ENCODE measurements at regions not wholly inside any gene's neighbourhood (a gene's known extent, or its start where the extent isn't known, plus 50 kb on each side); places are given as distances from the start of the nearest gene placed in this dataset.

DNA sequence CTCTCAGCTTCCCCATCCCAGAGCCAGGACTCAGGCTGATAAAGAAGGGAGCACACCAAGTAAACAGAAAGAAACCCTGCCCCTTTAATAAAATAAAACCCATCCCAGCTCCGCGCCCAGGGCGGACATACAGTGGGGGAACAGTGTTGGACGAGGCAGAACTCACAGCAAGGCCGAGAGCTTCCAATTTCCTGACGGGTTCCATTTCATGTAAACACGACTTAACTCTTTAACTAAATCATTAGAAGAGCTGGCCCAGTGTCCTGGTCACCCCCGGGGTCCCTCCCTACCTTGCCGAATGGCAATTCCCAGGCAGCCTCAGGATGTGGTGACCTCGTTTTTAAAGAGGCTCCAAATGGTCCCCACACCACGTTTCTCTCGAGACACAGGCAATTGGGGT, 340.7 kb downstream of the FOXL1 start:
- TF ChIP-seq EZH2phosphoT487 (IDR thresholded peaks at IDR 0.05; ENCODE audit: insufficient read depth, low read depth) (no peak), EZH2 (IDR thresholded peaks at IDR 0.05; ENCODE audit: insufficient read depth, poor library complexity, severe bottlenecking) (no peak)

Data from GM23248 (cell line).